ENCODE measurements at regions not wholly inside any gene's neighbourhood (a gene's known extent, or its start where the extent isn't known, plus 50 kb on each side); places are given as distances from the start of the nearest gene placed in this dataset.

GRCh38 chr11:15711311-15711710 lies 596.6 kb downstream of the INSC start:
- FAIRE-seq, result no peak
- H3K27me3 ChIP-seq (ENCODE audit: control insufficient read depth in 2 of 2, insufficient read depth in 2 of 2, low read length in 2 of 2), result peaks cover 0 to 2% of the 10 kb centered on the region in 2 experiments; a peak in 2 of 5 replicates
- no peak overlapping the region for H3K27ac ChIP-seq (ENCODE audit: extremely low read depth, low read depth, low read length)
- no peaks in the 10 kb centered on the region for H3K4me1 ChIP-seq (replicated peaks in 1 of 2; ENCODE audit: control insufficient read depth in 2 of 2, insufficient read depth in 2 of 2, low read length in 2 of 2)
- WGBS (ENCODE audit: insufficient coverage, low coverage, missing lambda C conversion rate), result 0% methylated on average over 2 of the region's 2 CpGs
- intact Hi-C loops (cut with micrococcal nuclease) (no loop called here), in situ Hi-C loops (cut with MboI) (no loop called here)
- no TSS peak for BruUV-seq (replicated peaks)
- H3K79me2 ChIP-seq (ENCODE audit: control insufficient read depth, insufficient read depth, low read length), result no peaks in the 10 kb centered on the region
- no peak for DNase-seq (ENCODE audit: extremely low read depth in 1 of 4, low spot score in 3 of 4)
- ATAC-seq, result no peak
- no peak overlapping the region for H3K9ac ChIP-seq (ENCODE audit: insufficient read depth in 1 of 2, low read depth in 2 of 2, low read length in 2 of 2)
- no peaks in the 10 kb centered on the region for H3K9me1 ChIP-seq (ENCODE audit: control insufficient read depth, insufficient read depth, low read length)
- no peak overlapping the region for H3K4me2 ChIP-seq (ENCODE audit: insufficient read depth, low read length)
- no peaks in the 10 kb centered on the region for H3K36me3 ChIP-seq (ENCODE audit: control insufficient read depth, insufficient read depth, low read length)
- H3K9me3 ChIP-seq (replicated peaks; ENCODE audit: control insufficient read depth, insufficient read depth, low read depth, low read length), result no peaks in the 10 kb centered on the region
- no peak overlapping the region for H3K4me3 ChIP-seq
- no peak overlapping the region for H2AFZ ChIP-seq (ENCODE audit: low read depth, low read length)
- no peaks in the 10 kb centered on the region for H4K20me1 ChIP-seq (replicated peaks; ENCODE audit: control insufficient read depth, insufficient read depth, low read length)
- POLR2A ChIA-PET, result no interaction called here
- CTCF ChIA-PET (ENCODE audit: low intra/inter-chr PET ratio), result no interaction called here
- TF ChIP-seq SMC3 (conservative IDR thresholded peaks at IDR 0.05; ENCODE audit: insufficient read depth, low read depth, low read length) (no peak), SETDB1 (IDR thresholded peaks at IDR 0.05; ENCODE audit: low read length) (no peak), OTX1 (CRISPR knock-in tag; IDR thresholded peaks at IDR 0.05) (no peak), NR3C1 (CRISPR knock-in tag; IDR thresholded peaks at IDR 0.05) (no peak), MLLT1 (IDR thresholded peaks at IDR 0.05) (no peak), POLR2H (tag; IDR thresholded peaks at IDR 0.05; ENCODE audit: low read depth) (no peak), SIRT6 (IDR thresholded peaks at IDR 0.05; ENCODE audit: low read depth, low read length) (no peak)
